IMR-90 (cell line): ENCODE measurements at regions not wholly inside any gene's neighbourhood (a gene's known extent, or its start where the extent isn't known, plus 50 kb on each side); places are given as distances from the start of the nearest gene placed in this dataset.

Experiments used
- ATAC-seq: fragments of 200-7000 bp; cut with Tn5 transposase; 2 replicates; pipeline ENCODE4 v1.9.1; 2020; ENCODE audit warnings: low read depth, mild to moderate bottlenecking, moderate library complexity
- BruUV-seq: library from RNA; stranded (reverse); fragments of 400-500 nt; replicated peaks from 2 replicates; lab custom pipeline; 2021; lab: Mats Ljungman, UMichigan
- CTCF ChIA-PET: fragments of 300-600 bp; formaldehyde crosslinking; extraction: SDS; loops from one replicate; lab custom pipeline; 2021; ENCODE audit warnings: antibody characterized with exemption; lab: Yijun Ruan, JAX
- POLR2A ChIA-PET: fragments of 300-600 bp; sonication (Branson Sonifier 250); formaldehyde crosslinking; loops from one replicate; lab custom pipeline; 2022; ENCODE audit warnings: antibody characterized with exemption; ENCODE audit not compliant: unreplicated experiment; lab: Charles Lee
- DNase-seq: peaks from one replicate; pipeline ENCODE4 v3.0.0; 2013
- H2AFZ ChIP-seq: replicated peaks from 2 replicates; pipeline ENCODE3; 2013; ENCODE audit warnings: low read length, mild to moderate bottlenecking; ENCODE audit not compliant: poor library complexity
- H2AK5ac ChIP-seq: 2 replicates; pipeline ENCODE4 v1.6.1; 2013; ENCODE audit warnings: low read depth, low read length, inconsistent platforms
- H2AK9ac ChIP-seq: replicated peaks from 2 replicates; pipeline ENCODE3; 2013; ENCODE audit warnings: mild to moderate bottlenecking, low read depth, low read length, moderate library complexity; ENCODE audit not compliant: poor library complexity
- H2BK120ac ChIP-seq: 2 replicates; pipeline ENCODE4 v1.6.1; 2013; ENCODE audit warnings: low read depth, low read length, inconsistent platforms
- H2BK15ac ChIP-seq: 3 replicates; pipeline ENCODE4 v1.6.1; 2013; ENCODE audit warnings: low read depth, low read length, inconsistent platforms
- H2BK20ac ChIP-seq: 2 replicates; pipeline ENCODE4 v1.6.1; 2013; ENCODE audit warnings: low read depth, mild to moderate bottlenecking, inconsistent platforms, low read length, moderate library complexity
- H2BK5ac ChIP-seq: 2 replicates; pipeline ENCODE4 v1.6.1; 2013; ENCODE audit warnings: mild to moderate bottlenecking, low read depth, low read length, inconsistent platforms; ENCODE audit not compliant: poor library complexity, severe bottlenecking
- H3K14ac ChIP-seq: replicated peaks from 2 replicates; pipeline ENCODE4 v1.6.1; 2013; ENCODE audit warnings: low read depth, low read length, inconsistent platforms
- H3K18ac ChIP-seq: 2 replicates; pipeline ENCODE4 v1.6.1; 2013; ENCODE audit warnings: low read depth, low read length, control low read depth
- H3K23ac ChIP-seq: 2 replicates; pipeline ENCODE4 v1.6.1; 2013; ENCODE audit warnings: low read depth, low read length, inconsistent platforms
- H3K27ac ChIP-seq: 2 replicates; pipeline ENCODE4 v1.5.1; 2013; ENCODE audit warnings: mild to moderate bottlenecking, control low read depth, low read length; ENCODE audit not compliant: insufficient read depth
- H3K27me3 ChIP-seq: 2 replicates; pipeline ENCODE4 v1.6.1; 2013; ENCODE audit warnings: low read length; ENCODE audit not compliant: control insufficient read depth, insufficient read depth
- H3K36me3 ChIP-seq: 2 replicates; pipeline ENCODE4 v1.6.1; 2013; ENCODE audit warnings: low read length, mixed read lengths; ENCODE audit not compliant: control insufficient read depth, insufficient read depth
- H3K4ac ChIP-seq: 2 replicates; pipeline ENCODE4 v1.6.1; 2013; ENCODE audit warnings: low read depth, low read length, inconsistent platforms
- H3K4me1 ChIP-seq: 2 replicates; pipeline ENCODE4 v1.6.1; 2013; ENCODE audit warnings: low read length, mixed read lengths; ENCODE audit not compliant: control insufficient read depth, insufficient read depth
- H3K4me2 ChIP-seq: 2 replicates; pipeline ENCODE4 v1.6.1; 2013; ENCODE audit warnings: low read depth, mild to moderate bottlenecking, control low read depth, low read length, moderate library complexity
- H3K4me3 ChIP-seq: 2 replicates; pipeline ENCODE4 v1.5.1; 2013; ENCODE audit warnings: low read depth, mild to moderate bottlenecking, control low read depth, low read length, moderate library complexity; ENCODE audit not compliant: insufficient read depth
- H3K56ac ChIP-seq: 2 replicates; pipeline ENCODE4 v1.6.1; 2013; ENCODE audit warnings: low read length, inconsistent platforms; ENCODE audit not compliant: insufficient read depth; ENCODE audit errors: extremely low read depth
- H3K79me1 ChIP-seq, 2 experiments: 2 replicates each; pipeline ENCODE4 v1.6.1; 2013; ENCODE audit warnings: low read length in 2 of 2, inconsistent platforms in 1 of 2, low read depth in 1 of 2
- H3K9ac ChIP-seq: 2 replicates; pipeline ENCODE4 v1.6.1; 2013; ENCODE audit warnings: low read depth, low read length, control low read depth
- H3K9me1 ChIP-seq: 2 replicates; pipeline ENCODE4 v1.6.1; 2013; ENCODE audit warnings: low read length, inconsistent platforms; ENCODE audit not compliant: insufficient read depth
- H3K9me3 ChIP-seq: 2 replicates; pipeline ENCODE4 v1.6.1; 2013; ENCODE audit warnings: low read length; ENCODE audit not compliant: control insufficient read depth, insufficient read depth
- H4K20me1 ChIP-seq: 2 replicates; pipeline ENCODE4 v1.6.1; 2013; ENCODE audit warnings: low read length, inconsistent platforms; ENCODE audit not compliant: insufficient read depth
- H4K5ac ChIP-seq: 2 replicates; pipeline ENCODE4 v1.6.1; 2013; ENCODE audit warnings: mild to moderate bottlenecking, low read depth, low read length, control low read depth
- H4K8ac ChIP-seq, 2 experiments: 2 replicates each; pipeline ENCODE4 v1.6.1; 2013; ENCODE audit warnings: low read depth in 2 of 2, low read length in 2 of 2, control low read depth in 1 of 2, inconsistent platforms in 1 of 2
- H4K91ac ChIP-seq: 2 replicates; pipeline ENCODE4 v1.6.1; 2013; ENCODE audit warnings: low read depth, low read length, inconsistent platforms; ENCODE audit not compliant: insufficient read depth
- MAZ ChIP-seq: IDR thresholded peaks from 2 replicates; pipeline ENCODE4 v1.6.1; 2012; ENCODE audit warnings: low read depth, mild to moderate bottlenecking, low read length, improper control_type of control experiment, moderate library complexity, borderline replicate concordance
- POLR2A ChIP-seq: IDR thresholded peaks from 2 replicates; pipeline ENCODE4 v1.6.1; 2012; ENCODE audit warnings: mild to moderate bottlenecking, low read depth, low read length
- RAD21 ChIP-seq: IDR thresholded peaks from 2 replicates; pipeline ENCODE4 v1.6.1; 2012; ENCODE audit warnings: low read length, improper control_type of control experiment
- RCOR1 ChIP-seq: IDR thresholded peaks from 2 replicates; pipeline ENCODE4 v1.6.1; 2012; ENCODE audit warnings: mild to moderate bottlenecking, low read length, improper control_type of control experiment; ENCODE audit not compliant: insufficient replicate concordance
- RFX5 ChIP-seq: IDR thresholded peaks from 2 replicates; pipeline ENCODE4 v1.8.0; 2012; ENCODE audit warnings: low read depth, mild to moderate bottlenecking, low read length, moderate library complexity
- WGBS, 2 experiments: methylation state at CpG; one replicate each; pipeline versions ENCODE4 v1.1.5 to v1.1.7; 2013; ENCODE audit warnings: missing lambda C conversion rate in 2 of 2; ENCODE audit not compliant: insufficient read length in 1 of 2; ENCODE audit errors: extremely low coverage in 2 of 2; 5-methylcytosine and 5-hydroxymethylcytosine counted together
- dilution Hi-C: fragments of 300-500 bp; cut with HindIII; formaldehyde crosslinking; loops from one replicate; pipeline ENCODE4 v1.14.3; 2018; ENCODE audit warnings: low sequenced_read_pairs; ENCODE audit not compliant: unreplicated experiment
- in situ Hi-C: fragments of 300-500 bp; cut with MboI; formaldehyde crosslinking; loops from 3 replicates; pipeline ENCODE4 v1.14.3; 2019; ENCODE audit warnings: low sequenced_read_pairs, inconsistent platforms, mixed read lengths
- intact Hi-C: fragments of 100-400 bp; cut with micrococcal nuclease; formaldehyde crosslinking; loops from 2 replicates; pipeline ENCODE4 v1.10.0; 2022
- TF ChIP-seq, protein P1 (sequence below): fragments of 150-350 bp; IDR thresholded peaks from 2 replicates; pipeline ENCODE4 v1.6.1; 2017; ENCODE audit warnings: mild to moderate bottlenecking, antibody characterized with exemption, low read length, low read depth

GRCh38 chr22:22735695-22736611 is 91.5 kb downstream of the GGTLC2 start (continued):
- TF ChIP-seq RFX5, result no peak

DNA sequence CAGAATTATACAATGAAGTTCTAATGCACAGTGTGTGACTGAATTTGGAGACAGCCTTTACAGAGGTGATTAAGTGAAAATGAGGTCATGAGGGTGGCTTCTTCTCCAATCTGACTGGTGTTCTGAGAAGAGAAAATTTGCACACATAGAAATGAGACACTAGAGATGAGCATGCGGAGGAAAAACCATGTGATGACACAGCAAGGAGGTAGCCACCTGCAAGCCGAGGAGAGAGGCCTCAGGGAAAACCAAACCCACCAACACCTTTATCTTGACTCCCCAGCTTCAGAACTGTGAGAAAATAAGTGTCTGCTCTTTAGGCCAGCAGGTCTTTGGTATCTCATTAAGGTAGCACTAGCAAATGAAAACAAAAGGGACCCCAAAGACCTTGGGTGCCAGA is 93.2 kb downstream of the GGTLC2 start:
- H3K27ac ChIP-seq, result no peak overlapping the region
- ChIA-PET POLR2A (no interaction called here), CTCF (no interaction called here)
- no peaks in the 10 kb centered on the region for H3K4me1 ChIP-seq
- dilution Hi-C loops, result no loop called here
- no peak overlapping the region for H2BK120ac ChIP-seq
- H3K9me1 ChIP-seq, result no peaks in the 10 kb centered on the region
- no peak for TF ChIP-seq MAZ
- TF ChIP-seq, protein P1, sequence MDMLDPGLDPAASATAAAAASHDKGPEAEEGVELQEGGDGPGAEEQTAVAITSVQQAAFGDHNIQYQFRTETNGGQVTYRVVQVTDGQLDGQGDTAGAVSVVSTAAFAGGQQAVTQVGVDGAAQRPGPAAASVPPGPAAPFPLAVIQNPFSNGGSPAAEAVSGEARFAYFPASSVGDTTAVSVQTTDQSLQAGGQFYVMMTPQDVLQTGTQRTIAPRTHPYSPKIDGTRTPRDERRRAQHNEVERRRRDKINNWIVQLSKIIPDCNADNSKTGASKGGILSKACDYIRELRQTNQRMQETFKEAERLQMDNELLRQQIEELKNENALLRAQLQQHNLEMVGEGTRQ, result no peak
- no peak for TF ChIP-seq POLR2A
- TF ChIP-seq RCOR1, result no peak
- TF ChIP-seq RAD21, result no peak
- no peak overlapping the region for H3K4ac ChIP-seq
- H2BK15ac ChIP-seq, result no peak overlapping the region
- H2AK5ac ChIP-seq, result no peak overlapping the region
- H2BK5ac ChIP-seq, result no peak overlapping the region
- DNase-seq (no peak), ATAC-seq (no peak)
- no peak overlapping the region for H3K9ac ChIP-seq
- no peak overlapping the region for H3K14ac ChIP-seq
- H3K18ac ChIP-seq, result no peak overlapping the region
- H4K20me1 ChIP-seq, result no peaks in the 10 kb centered on the region
- in situ Hi-C loops, result no loop called here
- no peak overlapping the region for H4K5ac ChIP-seq
- BruUV-seq, result no TSS peak
- peaks cover 7% of the 10 kb centered on the region for H3K27me3 ChIP-seq
- H2AK9ac ChIP-seq, result no peak overlapping the region
- intact Hi-C loops, result no loop called here
- H3K4me3 ChIP-seq, result no peak overlapping the region
- no peak overlapping the region for H3K4me2 ChIP-seq
- H4K8ac ChIP-seq, result no peak overlapping the region
- WGBS, 2 experiments, result no CpG with 5 or more reads among the region's 2 CpGs
- no peaks in the 10 kb centered on the region for H3K36me3 ChIP-seq
- H3K56ac ChIP-seq, result no peak overlapping the region
- H3K23ac ChIP-seq, result no peak overlapping the region
- no peaks in the 10 kb centered on the region for H3K79me1 ChIP-seq
- H2BK20ac ChIP-seq, result no peak overlapping the region
- H3K9me3 ChIP-seq, result no peaks in the 10 kb centered on the region
- H4K91ac ChIP-seq, result no peak overlapping the region
- H2AFZ ChIP-seq, result no peak overlapping the region
